ENCODE measurements at regions not wholly inside any gene's neighbourhood (a gene's known extent, or its start where the extent isn't known, plus 50 kb on each side); places are given as distances from the start of the nearest gene placed in this dataset.

- no peak for DNase-seq (ENCODE audit: low spot score)
Observed at GRCh38 chr11:24064309-24064903, 432.4 kb upstream of the LUZP2 start.

GRCh38 chr11:24068197-24068596, 428.7 kb upstream of the LUZP2 start:
- DNase-seq (ENCODE audit: low spot score): no peak

GRCh38 chr11:24070435-24070834, 426.4 kb upstream of the LUZP2 start:
- no peak for DNase-seq (ENCODE audit: low spot score)

GRCh38 chr11:24078018-24078417, 418.8 kb upstream of the LUZP2 start:
- no peak for DNase-seq (ENCODE audit: low spot score)

- DNase-seq (ENCODE audit: low spot score): no peak
Observed at GRCh38 chr11:24082241-24082640, 414.6 kb upstream of the LUZP2 start.

- no peak for DNase-seq (ENCODE audit: low spot score)
Observed at GRCh38 chr11:24082860-24083259, 414.0 kb upstream of the LUZP2 start.

GRCh38 chr11:24084956-24085355, 411.9 kb upstream of the LUZP2 start:
- DNase-seq (ENCODE audit: low spot score): no peak

- no peak for DNase-seq (ENCODE audit: low spot score)
Observed at GRCh38 chr11:24086921-24087320, 409.9 kb upstream of the LUZP2 start.

GRCh38 chr11:24091594-24091993, 405.3 kb upstream of the LUZP2 start:
- no peak for DNase-seq (ENCODE audit: low spot score)

- no peak for DNase-seq (ENCODE audit: low spot score)
Observed at GRCh38 chr11:24093375-24093774, 403.5 kb upstream of the LUZP2 start.

- DNase-seq (ENCODE audit: low spot score): no peak
Observed at GRCh38 chr11:24108609-24109008, 388.2 kb upstream of the LUZP2 start.

GRCh38 chr11:24122291-24122690, 374.6 kb upstream of the LUZP2 start:
- DNase-seq (ENCODE audit: low spot score): no peak

GRCh38 chr11:24124876-24125275, 372.0 kb upstream of the LUZP2 start:
- DNase-seq (ENCODE audit: low spot score): no peak

GRCh38 chr11:24131698-24132097, 365.2 kb upstream of the LUZP2 start:
- no peak for DNase-seq (ENCODE audit: low spot score)

GRCh38 chr11:24132471-24132870, 364.4 kb upstream of the LUZP2 start:
- no peak for DNase-seq (ENCODE audit: low spot score)

- no peak for DNase-seq (ENCODE audit: low spot score)
Observed at GRCh38 chr11:24134879-24135589, 361.8 kb upstream of the LUZP2 start.

GRCh38 chr11:24142062-24142461, 354.8 kb upstream of the LUZP2 start:
- no peak for DNase-seq (ENCODE audit: low spot score)

GRCh38 chr11:24145411-24145810, 351.4 kb upstream of the LUZP2 start:
- no peak for DNase-seq (ENCODE audit: low spot score)

GRCh38 chr11:24153337-24153736, 343.5 kb upstream of the LUZP2 start:
- DNase-seq (ENCODE audit: low spot score): no peak

- DNase-seq (ENCODE audit: low spot score): no peak
Observed at GRCh38 chr11:24155792-24156191, 341.1 kb upstream of the LUZP2 start.

- DNase-seq (ENCODE audit: low spot score): no peak
Observed at GRCh38 chr11:24157316-24157715, 339.5 kb upstream of the LUZP2 start.

- no peak for DNase-seq (ENCODE audit: low spot score)
Observed at GRCh38 chr11:24161587-24161986, 335.3 kb upstream of the LUZP2 start.

GRCh38 chr11:24163146-24163545, 333.7 kb upstream of the LUZP2 start:
- no peak for DNase-seq (ENCODE audit: low spot score)

- DNase-seq (ENCODE audit: low spot score): no peak
Observed at GRCh38 chr11:24163841-24164240, 333.0 kb upstream of the LUZP2 start.

Data from hematopoietic multipotent progenitor cell treated with erythropoietin and hydrocortisone succinate and interleukin-3 and kit ligand, for 15 days (in vitro differentiated cells).